ENCODE measurements at regions not wholly inside any gene's neighbourhood (a gene's known extent, or its start where the extent isn't known, plus 50 kb on each side); places are given as distances from the start of the nearest gene placed in this dataset.

GRCh38 chr6:143620447-143620846 is 57.3 kb upstream of the PHACTR2 start:
- TF ChIP-seq CTCF (IDR thresholded peaks at IDR 0.05) (no peak), EZH2 (IDR thresholded peaks at IDR 0.05) (no peak), EZH2phosphoT487 (IDR thresholded peaks at IDR 0.05) (no peak)
